ENCODE measurements at regions not wholly inside any gene's neighbourhood (a gene's known extent, or its start where the extent isn't known, plus 50 kb on each side); places are given as distances from the start of the nearest gene placed in this dataset.
A peak's percentile ranks its signal among the peaks of the same experiment; 100 is the strongest.

DNA sequence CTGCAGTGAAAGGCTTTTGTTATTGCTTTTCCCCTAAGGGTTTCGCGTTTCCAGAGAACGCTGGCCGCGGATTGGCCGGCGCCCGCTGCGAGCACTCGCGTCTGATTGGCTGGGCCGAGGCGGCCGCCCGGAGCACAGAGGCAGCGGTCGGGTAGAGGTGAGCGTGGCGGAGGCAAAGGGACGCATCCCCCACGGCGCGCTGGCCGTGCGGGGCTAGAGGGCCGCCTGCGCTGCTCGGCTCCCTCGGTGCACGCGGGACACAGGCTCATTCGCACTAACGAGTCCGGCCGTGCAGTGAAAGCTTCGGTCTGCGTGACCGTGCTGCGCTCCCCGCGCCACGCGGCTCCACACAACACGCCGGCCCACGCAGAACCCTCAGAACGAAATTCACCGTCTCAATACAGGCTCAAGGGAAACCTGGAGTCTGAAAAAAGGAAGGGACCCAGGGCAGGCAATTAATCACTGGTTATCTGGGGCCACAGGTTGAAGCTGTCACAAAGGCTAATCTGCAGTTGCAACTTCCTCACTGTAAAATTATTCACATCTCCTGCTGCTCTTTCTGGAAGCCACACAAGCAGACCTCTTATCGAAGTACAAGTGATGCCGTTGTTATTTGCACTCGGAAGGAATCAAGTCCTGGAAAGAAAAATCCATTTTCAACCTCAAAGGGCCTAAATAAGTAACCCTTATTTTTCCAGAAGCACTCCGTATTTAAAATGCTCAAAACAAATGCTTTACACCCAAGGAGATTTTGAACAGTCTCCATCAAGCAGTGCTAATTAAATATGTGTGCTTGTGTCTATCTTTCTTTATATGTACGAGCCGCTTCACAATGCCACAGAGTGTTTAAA lies 94.6 kb downstream of the ZNF608 start:
- CTCF ChIA-PET: interaction anchor here (0.6 to 1.4 kb wide), 2 partner anchors 9 to 95 kb away, joined by 4 read pairs; no protein-coding TSS in a partner anchor
- peak overlapping the region; percentile 92 for H3K4me3 Mint-ChIP-seq (ENCODE audit: low read depth, unreplicated experiment)
- H3K27ac Mint-ChIP-seq (ENCODE audit: unreplicated experiment): peak overlapping the region; percentile 75
- peaks cover 22% of the 10 kb centered on the region for H3K36me3 Mint-ChIP-seq (ENCODE audit: insufficient read depth, unreplicated experiment)
- TF ChIP-seq, protein P1, sequence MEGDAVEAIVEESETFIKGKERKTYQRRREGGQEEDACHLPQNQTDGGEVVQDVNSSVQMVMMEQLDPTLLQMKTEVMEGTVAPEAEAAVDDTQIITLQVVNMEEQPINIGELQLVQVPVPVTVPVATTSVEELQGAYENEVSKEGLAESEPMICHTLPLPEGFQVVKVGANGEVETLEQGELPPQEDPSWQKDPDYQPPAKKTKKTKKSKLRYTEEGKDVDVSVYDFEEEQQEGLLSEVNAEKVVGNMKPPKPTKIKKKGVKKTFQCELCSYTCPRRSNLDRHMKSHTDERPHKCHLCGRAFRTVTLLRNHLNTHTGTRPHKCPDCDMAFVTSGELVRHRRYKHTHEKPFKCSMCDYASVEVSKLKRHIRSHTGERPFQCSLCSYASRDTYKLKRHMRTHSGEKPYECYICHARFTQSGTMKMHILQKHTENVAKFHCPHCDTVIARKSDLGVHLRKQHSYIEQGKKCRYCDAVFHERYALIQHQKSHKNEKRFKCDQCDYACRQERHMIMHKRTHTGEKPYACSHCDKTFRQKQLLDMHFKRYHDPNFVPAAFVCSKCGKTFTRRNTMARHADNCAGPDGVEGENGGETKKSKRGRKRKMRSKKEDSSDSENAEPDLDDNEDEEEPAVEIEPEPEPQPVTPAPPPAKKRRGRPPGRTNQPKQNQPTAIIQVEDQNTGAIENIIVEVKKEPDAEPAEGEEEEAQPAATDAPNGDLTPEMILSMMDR (IDR thresholded peaks at IDR 0.05; ENCODE audit: unreplicated experiment): no peak
- BruUV-seq (replicated peaks): no TSS peak
- no peaks in the 10 kb centered on the region for H3K27me3 Mint-ChIP-seq (ENCODE audit: unreplicated experiment)
- H3K9me3 Mint-ChIP-seq (ENCODE audit: low read depth, unreplicated experiment): no peaks in the 10 kb centered on the region
- peaks cover 60% of the 10 kb centered on the region for H3K4me1 Mint-ChIP-seq (ENCODE audit: low read depth, unreplicated experiment)
- intact Hi-C loops (cut with micrococcal nuclease; ENCODE audit: unreplicated experiment): loop anchor here (2.0 to 10.0 kb wide), 4 partner anchors 53 to 1183 kb away; no protein-coding TSS in a partner anchor
- DNase-seq: peak; percentile 86

DNA sequence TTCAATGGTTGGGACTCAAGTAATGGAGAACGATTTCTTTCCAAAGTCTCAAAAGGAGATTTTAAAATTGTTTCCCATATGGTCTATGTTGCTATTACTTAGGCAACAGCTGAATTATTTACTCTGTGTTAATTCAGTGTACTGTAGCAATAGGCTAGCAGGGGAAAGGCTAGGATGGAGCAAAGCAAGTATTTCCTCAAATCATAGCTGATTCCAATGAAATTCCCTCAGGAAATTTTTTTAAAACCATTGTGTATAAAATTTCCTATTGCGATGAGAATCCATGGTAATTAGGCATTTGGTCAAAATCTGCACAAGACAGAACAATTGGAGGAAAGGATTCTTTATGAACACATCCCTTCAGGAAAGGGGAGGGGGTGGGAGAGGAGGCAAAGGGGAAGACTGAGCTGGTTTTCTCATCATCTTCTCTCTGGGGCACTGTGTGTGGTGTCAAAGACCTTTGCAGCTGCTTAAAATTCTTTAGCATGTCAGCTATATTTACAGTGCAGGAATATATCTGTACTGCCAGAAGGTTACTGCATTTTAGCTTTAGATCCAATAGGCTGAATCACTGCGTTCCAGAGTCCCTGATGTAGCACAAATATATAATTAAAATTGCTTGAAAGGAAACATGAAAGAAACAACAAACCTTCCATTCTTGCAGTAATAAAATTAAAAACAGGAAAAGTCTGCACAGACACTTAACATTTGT lies 95.3 kb downstream of the ZNF608 start:
- no peaks in the 10 kb centered on the region for H3K27me3 Mint-ChIP-seq (ENCODE audit: unreplicated experiment)
- H3K36me3 Mint-ChIP-seq (ENCODE audit: insufficient read depth, unreplicated experiment): peaks cover 22% of the 10 kb centered on the region
- no peak for DNase-seq

DNA sequence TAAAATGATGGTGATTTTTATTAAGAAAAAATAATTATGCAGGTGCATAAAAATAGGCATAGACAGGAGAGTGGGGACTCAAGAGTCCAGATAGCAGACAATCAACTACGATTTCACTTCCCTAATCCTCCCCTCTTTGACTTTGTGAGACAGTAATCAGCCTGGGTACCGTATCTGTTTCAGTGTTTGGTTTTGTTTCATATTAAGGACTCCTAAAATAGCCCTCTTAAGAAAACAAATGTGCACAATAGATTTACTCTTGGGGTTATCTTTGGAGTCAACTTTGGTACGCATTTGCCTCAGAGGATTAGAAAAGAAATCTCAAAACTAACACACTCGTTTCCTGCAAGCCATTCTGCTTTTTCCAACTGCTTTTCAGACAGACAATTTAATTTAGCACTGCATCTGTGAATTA lies 96.3 kb downstream of the ZNF608 start:
- Mint-ChIP-seq H3K9me3 (ENCODE audit: low read depth, unreplicated experiment) (no peaks in the 10 kb centered on the region), H3K27ac (ENCODE audit: unreplicated experiment) (peak overlapping the region; percentile 83), H3K27me3 (ENCODE audit: unreplicated experiment) (no peaks in the 10 kb centered on the region), H3K4me1 (ENCODE audit: low read depth, unreplicated experiment) (peaks cover 60% of the 10 kb centered on the region), H3K36me3 (ENCODE audit: insufficient read depth, unreplicated experiment) (peaks cover 22% of the 10 kb centered on the region), H3K4me3 (ENCODE audit: low read depth, unreplicated experiment) (peak overlapping the region; percentile 92)
- CTCF ChIA-PET: interaction anchor here (0.6 to 1.1 kb wide), 2 partner anchors 11 to 760 kb away, joined by 3 read pairs; no protein-coding TSS in a partner anchor
- TF ChIP-seq, protein P1 (IDR thresholded peaks at IDR 0.05; ENCODE audit: unreplicated experiment): no peak
- no peak for DNase-seq
- intact Hi-C loops (cut with micrococcal nuclease; ENCODE audit: unreplicated experiment): loop anchor here (2.0 to 10.0 kb wide), 4 partner anchors 51 to 1185 kb away; no protein-coding TSS in a partner anchor
- no TSS peak for BruUV-seq (replicated peaks)

More for the DNA sequence above, 95.3 kb downstream of the ZNF608 start:
- no TSS peak for BruUV-seq (replicated peaks)
- CTCF ChIA-PET: interaction anchor here (0.6 to 1.1 kb wide), 3 partner anchors 10 to 720 kb away, joined by 3 to 4 read pairs (median 3); no protein-coding TSS in a partner anchor
- peak overlapping the region; percentile 92 for H3K4me3 Mint-ChIP-seq (ENCODE audit: low read depth, unreplicated experiment)
- no peaks in the 10 kb centered on the region for H3K9me3 Mint-ChIP-seq (ENCODE audit: low read depth, unreplicated experiment)
- H3K27ac Mint-ChIP-seq (ENCODE audit: unreplicated experiment): peak overlapping the region; percentile 83
- intact Hi-C loops (cut with micrococcal nuclease; ENCODE audit: unreplicated experiment): loop anchor here (2.0 to 10.0 kb wide), 4 partner anchors 52 to 1184 kb away; no protein-coding TSS in a partner anchor
- TF ChIP-seq, protein P1 (IDR thresholded peaks at IDR 0.05; ENCODE audit: unreplicated experiment): no peak
- H3K4me1 Mint-ChIP-seq (ENCODE audit: low read depth, unreplicated experiment): peaks cover 60% of the 10 kb centered on the region

DNA sequence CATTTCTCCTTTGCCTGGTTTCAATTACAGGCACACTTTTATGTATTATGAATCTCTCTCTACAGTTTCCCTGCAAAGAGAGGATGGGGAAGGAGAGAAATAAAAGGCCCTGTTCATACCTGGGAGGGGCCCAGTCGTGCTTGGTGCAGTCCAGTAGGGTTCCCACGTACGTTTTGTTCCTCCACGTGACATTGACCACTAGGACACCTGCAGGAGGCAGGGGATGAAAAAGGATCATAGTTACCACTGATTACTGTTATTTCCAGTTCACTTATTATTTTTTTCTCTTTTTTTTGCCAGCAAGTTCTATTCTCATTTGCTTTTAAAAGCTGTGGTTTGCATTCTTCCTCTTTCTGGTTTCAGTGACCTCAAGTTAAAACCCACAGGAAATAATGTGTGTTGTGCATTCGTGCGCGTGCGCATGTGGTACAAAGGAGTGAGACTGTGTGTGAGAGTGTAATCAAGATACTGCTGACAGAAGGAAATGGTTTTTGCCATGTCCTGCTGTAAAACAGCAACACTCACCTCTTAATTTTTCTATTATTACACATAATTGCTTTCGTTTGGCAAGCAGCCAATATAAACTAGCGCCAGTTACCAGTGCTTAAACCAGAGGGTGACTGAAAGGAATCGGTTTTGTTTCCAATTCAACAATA lies 96.8 kb downstream of the ZNF608 start:
- Mint-ChIP-seq H3K4me3 (ENCODE audit: low read depth, unreplicated experiment) (peak overlapping the region; percentile 92), H3K36me3 (ENCODE audit: insufficient read depth, unreplicated experiment) (peaks cover 22% of the 10 kb centered on the region), H3K4me1 (ENCODE audit: low read depth, unreplicated experiment) (peaks cover 60% of the 10 kb centered on the region), H3K27me3 (ENCODE audit: unreplicated experiment) (no peaks in the 10 kb centered on the region), H3K9me3 (ENCODE audit: low read depth, unreplicated experiment) (no peaks in the 10 kb centered on the region), H3K27ac (ENCODE audit: unreplicated experiment) (peak overlapping the region; percentile 83)
- TF ChIP-seq, protein P1 (IDR thresholded peaks at IDR 0.05; ENCODE audit: unreplicated experiment): no peak
- DNase-seq: peak; percentile 75
- intact Hi-C loops (cut with micrococcal nuclease; ENCODE audit: unreplicated experiment): loop anchor here (2.0 to 10.0 kb wide), 4 partner anchors 51 to 1185 kb away; no protein-coding TSS in a partner anchor
- BruUV-seq (replicated peaks): no TSS peak
- CTCF ChIA-PET: interaction anchor here (0.6 kb wide), 1 partner anchor 760 kb away, joined by 3 read pairs; no protein-coding TSS in a partner anchor
